Dermis microvascular lymphatic vessel endothelial cell (primary cell): ENCODE measurements at regions not wholly inside any gene's neighbourhood (a gene's known extent, or its start where the extent isn't known, plus 50 kb on each side); places are given as distances from the start of the nearest gene placed in this dataset.
"Not testable (repeated sequence)": the region's sequence is repeated elsewhere in the genome, so short reads cannot be mapped to it uniquely, and the experiment has no call there.

ENCODE experiments used
- DNase-seq, 2 donors: peaks; one replicate each; pipeline versions ENCODE4 v3.0.0 to v3.0.0-alpha.2; 2010; ENCODE audit warnings: low read depth in 2 of 2

DNA sequence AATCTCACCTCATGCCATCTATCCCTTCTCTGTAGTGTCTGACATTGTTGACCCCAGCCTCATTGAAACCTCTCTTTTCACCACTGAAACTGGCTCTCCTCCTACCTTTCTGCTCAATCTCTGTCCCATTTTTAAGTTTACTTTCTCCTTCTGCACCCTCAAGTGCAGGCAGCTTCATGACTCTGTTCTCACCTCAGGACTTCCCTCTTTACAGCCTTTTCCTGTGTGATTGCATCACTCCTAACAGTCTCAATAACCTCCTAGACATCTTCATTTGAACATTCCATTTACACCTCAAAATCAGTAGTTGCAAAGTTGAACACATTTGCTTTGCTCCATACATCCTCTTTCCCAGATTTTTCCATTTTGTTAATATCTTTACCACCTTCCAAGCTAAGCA lies 172.1 kb downstream of the RASEF start:
- DNase-seq: no peak

DNA sequence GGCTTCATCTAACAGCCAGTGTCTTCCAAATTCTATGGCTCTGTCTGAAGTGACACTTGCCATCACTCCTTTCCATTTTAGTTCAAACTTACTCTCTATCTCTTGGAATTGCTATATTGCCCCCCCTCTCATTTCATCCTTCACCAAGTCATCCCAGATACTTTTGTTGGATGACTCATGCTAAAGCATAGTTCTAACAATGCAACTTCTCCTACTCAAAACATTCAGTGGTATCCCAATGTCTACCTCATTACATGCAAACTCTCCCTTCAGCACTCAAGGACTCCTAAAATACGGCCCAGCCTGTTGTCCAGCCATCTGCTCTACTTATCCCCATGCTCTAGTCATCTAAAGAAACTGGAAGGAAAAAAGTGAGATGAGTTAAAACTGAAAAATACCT lies 171.6 kb downstream of the RASEF start:
- DNase-seq: no peak

DNA sequence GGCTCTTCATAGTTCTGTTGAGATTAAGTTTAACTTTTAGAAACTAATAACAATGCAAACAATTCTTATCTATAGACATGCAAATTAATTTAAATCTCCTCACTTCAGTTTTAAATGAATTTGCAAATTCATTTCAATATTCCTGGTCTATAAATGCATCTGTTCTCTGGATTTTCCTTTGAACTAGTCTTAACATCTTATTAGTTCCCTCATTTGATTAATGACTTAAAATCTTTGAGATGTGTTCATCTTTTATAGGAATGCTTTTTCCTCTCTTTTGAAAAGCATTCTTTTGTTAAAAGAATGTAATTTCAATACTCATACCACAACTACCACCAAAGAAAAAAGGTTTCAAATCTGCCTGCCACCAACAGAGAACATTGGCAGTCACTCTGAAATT lies 169.4 kb downstream of the RASEF start:
- DNase-seq: no peak

GRCh38 chr9:82894548-82894947 lies 168.4 kb downstream of the RASEF start:
- DNase-seq: no peak

GRCh38 chr9:82894961-82895821 lies 167.8 kb downstream of the RASEF start:
- DNase-seq: no peak

- no peak for DNase-seq
These were observed 167.2 kb downstream of the RASEF start for GRCh38 chr9:82895822-82896110.

DNA sequence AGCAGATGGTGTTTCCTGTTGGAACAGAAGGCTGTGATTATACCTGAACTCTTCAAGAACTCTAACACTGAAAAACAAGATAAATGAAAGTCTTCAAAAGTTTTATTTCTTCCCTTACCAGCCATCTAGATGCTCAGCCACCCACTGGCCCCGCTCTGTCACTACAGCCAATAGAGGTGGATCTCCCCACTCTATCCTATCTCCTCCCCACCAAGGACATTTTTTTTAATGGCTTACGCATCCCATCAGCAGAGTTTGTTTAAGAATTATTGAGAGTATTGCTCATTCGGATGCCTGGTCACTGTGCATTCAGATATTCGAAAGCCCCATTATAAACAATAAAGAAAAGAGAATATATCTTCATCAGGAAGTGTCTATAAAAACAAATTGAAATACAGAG lies 159.4 kb downstream of the RASEF start:
- no peak for DNase-seq

GRCh38 chr9:82911996-82912395 lies 150.9 kb downstream of the RASEF start:
- DNase-seq: no peak

GRCh38 chr9:82912645-82913044 lies 150.3 kb downstream of the RASEF start:
- peak in 1 of 2 donors; percentile 11 for DNase-seq

DNA sequence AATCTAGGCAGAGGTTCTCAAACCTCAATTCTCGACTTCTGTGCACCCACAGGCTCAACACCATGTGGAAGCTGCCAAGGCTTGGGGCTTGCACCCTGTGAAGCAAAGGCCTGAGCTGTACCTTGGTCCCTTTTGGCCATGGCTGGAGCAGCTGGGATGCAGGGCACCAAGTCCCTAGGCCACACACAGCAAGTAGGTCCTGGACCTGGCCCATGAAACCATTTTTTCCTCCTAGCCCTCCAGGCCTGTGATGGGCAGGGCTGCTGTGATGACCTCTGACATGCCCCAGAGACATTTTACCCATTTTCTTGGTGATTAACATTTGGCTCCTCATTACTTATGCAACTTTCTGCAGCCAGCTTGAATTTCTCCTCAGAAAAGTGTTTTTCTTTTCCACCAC lies 146.7 kb downstream of the RASEF start:
- not testable (repeated sequence) for DNase-seq

DNA sequence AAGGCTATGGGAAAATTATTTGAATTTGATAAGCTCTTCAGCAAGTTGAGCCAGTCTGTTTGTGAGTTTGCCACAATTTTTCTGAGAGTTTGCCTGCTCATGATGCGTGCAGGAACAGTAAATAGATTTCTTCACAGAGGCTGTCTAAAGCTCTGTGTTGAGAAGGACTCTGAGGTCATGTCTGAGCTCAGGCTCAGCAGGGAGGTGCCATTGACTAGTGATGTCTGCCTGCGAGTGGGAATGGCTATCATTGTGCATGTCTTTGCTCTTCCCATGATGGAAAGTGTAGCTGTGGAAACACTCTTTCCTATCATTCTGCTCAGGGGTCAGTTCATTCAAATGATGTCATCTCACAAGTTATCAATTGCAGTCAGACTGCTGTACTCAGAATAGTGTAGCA lies 142.8 kb downstream of the RASEF start:
- no peak for DNase-seq

DNA sequence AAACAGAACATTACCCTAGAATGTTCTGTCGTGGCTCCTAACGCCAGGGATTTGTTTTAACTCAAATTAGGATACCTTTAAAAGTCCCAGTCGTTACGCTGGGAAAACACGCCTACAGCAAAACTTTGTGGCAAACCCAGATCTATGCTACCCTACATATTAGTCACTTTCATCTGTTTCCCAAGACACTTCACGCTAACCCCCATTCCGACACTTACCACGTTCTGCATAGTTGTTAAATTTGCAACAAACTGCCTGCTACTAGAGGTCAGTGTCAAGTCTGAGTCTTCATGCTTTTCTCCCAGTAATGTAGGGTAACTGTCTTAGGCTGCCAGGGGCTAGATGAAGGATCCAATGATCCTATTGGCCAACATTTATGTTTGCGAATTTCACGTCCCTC lies 140.3 kb downstream of the RASEF start:
- no peak for DNase-seq

- no peak for DNase-seq
These were observed 139.6 kb downstream of the RASEF start for GRCh38 chr9:82923092-82923911.

DNA sequence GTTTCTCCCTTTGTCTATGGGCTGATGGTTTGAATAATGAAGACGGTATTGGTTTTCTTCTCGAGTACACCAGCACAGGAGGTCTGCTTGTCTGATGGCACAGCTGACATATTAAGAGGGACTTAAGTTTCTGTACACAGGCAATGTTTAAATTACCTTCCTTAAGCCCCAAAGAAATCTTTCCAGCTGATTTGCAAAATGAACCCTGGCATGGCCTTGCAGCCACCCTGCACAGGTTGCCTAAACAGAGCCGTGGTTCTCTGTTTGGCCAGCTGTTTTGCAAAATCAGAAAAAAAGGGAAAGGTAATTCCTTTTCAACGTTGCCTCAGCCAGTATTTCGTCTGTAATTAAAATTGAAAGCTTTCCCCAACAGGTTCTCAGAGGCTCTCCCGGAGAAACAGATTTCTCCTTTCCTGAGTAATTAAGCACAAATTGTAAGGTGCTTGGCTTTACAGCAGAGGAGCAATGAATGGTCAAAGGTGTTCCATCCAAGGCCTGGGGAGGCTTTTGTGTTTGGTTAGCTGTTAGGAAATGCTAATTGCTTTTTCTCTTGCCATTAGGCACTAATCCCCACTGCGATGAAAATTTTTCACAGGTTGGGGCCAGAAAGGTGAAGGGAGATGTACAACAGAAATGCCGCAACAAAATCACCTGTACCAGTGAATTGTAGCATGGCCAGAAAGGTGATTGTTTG lies 138.9 kb downstream of the RASEF start:
- DNase-seq: no peak
